Stomach (tissue), 8 donors: ENCODE measurements at regions not wholly inside any gene's neighbourhood (a gene's known extent, or its start where the extent isn't known, plus 50 kb on each side); places are given as distances from the start of the nearest gene placed in this dataset.

Experiments
- DNase-seq, 2 donors: peaks; one replicate each; pipeline versions ENCODE4 v3.0.0 to v3.0.0-alpha.2; 2013 to 2019
- H3K27ac ChIP-seq, 5 donors: fragments of 200-600 bp in 4 of 5; sonication (generic) in 4 of 5; one replicate each; pipeline ENCODE4 v1.5.1; 2013 to 2019; ENCODE audit warnings: mild to moderate bottlenecking in 1 of 5, moderate library complexity in 1 of 5
- H3K27me3 ChIP-seq, 3 donors: fragments of 200-600 bp; sonication (generic); one replicate each; pipeline ENCODE4 v1.5.1; 2017 to 2019; ENCODE audit warnings: mixed run types in 1 of 3
- H3K36me3 ChIP-seq, 4 donors: fragments of 200-600 bp; sonication (generic); 1 replicate in 3 of 4; 2 replicates in 1 of 4; pipeline ENCODE4 v1.5.1; 2016 to 2019
- H3K4me1 ChIP-seq, 4 donors: fragments of 200-600 bp; sonication (generic); one replicate each; pipeline ENCODE4 v1.5.1; 2016 to 2019
- H3K4me3 ChIP-seq, 4 donors: fragments of 200-600 bp; sonication (generic) in 3 of 4; one replicate each; pipeline ENCODE4 v1.5.1; 2016 to 2019; ENCODE audit warnings: mild to moderate bottlenecking in 1 of 4
- H3K9me3 ChIP-seq, 4 donors: fragments of 200-600 bp; sonication (generic); one replicate each; pipeline ENCODE4 v1.5.1; 2016 to 2019
- EP300 ChIP-seq: sonication (generic); formaldehyde crosslinking; IDR thresholded peaks from one replicate; pipeline ENCODE4 v1.6.1; 2017; ENCODE audit warnings: antibody characterized with exemption
- POLR2A ChIP-seq, 4 donors: fragments of 450-650 bp; IDR thresholded peaks; one replicate each; pipeline ENCODE4 v1.6.1; 2016; ENCODE audit warnings: antibody characterized with exemption in 4 of 4, control low read depth in 2 of 4, mild to moderate bottlenecking in 1 of 4, moderate library complexity in 1 of 4
- POLR2AphosphoS5 ChIP-seq, 3 donors: sonication (generic); formaldehyde crosslinking; IDR thresholded peaks; one replicate each; pipeline ENCODE4 v1.6.1; 2016; ENCODE audit warnings: antibody characterized with exemption in 3 of 3
- WGBS, 5 donors: extraction: QIAGEN DNeasy Blood & Tissue Kit in 3 of 5; methylation state at CpG; one replicate each; pipeline versions ENCODE4 v1.1.5 to v1.1.7; 2013 to 2018; 5-methylcytosine and 5-hydroxymethylcytosine counted together
- intact Hi-C: fragments of 100-400 bp; cut with DNase I; formaldehyde crosslinking; loops from one replicate; pipeline ENCODE4 v1.15.1; 2023; ENCODE audit warnings: low total_unique reads
- TF ChIP-seq, protein P1 (sequence below), 7 experiments: fragments of 450-650 bp in 4 of 7; fragments of 200-600 bp in 3 of 7; sonication (generic) in 3 of 7; IDR thresholded peaks; one replicate each; pipeline ENCODE4 v1.5.1; 2016 to 2019; ENCODE audit warnings: antibody characterized with exemption in 7 of 7, control low read depth in 2 of 7, mild to moderate bottlenecking in 1 of 7
- donor health status: healthy with polysubstance abuse.
- donor health status: Bipolar disorder and iron deficiency.
- donor health status: healthy.

GRCh38 chrX:45591650-45592049 is 391.0 kb upstream of the DIPK2B start:
- TF ChIP-seq EP300 = no peak
- H3K4me1 ChIP-seq = no peaks in the 10 kb centered on the region
- no peak for DNase-seq
- WGBS, 5 donors = 62 to 96% (median 84%) methylated on average over 2 of the region's 2 CpGs
- intact Hi-C loops = no loop called here
- H3K27me3 ChIP-seq = no peaks in the 10 kb centered on the region
- H3K9me3 ChIP-seq = peaks cover 0 to 16% (median 7%) of the 10 kb centered on the region in 4 donors
- no peaks in the 10 kb centered on the region for H3K36me3 ChIP-seq
- H3K4me3 ChIP-seq = no peak overlapping the region
- H3K27ac ChIP-seq = no peak overlapping the region

DNA sequence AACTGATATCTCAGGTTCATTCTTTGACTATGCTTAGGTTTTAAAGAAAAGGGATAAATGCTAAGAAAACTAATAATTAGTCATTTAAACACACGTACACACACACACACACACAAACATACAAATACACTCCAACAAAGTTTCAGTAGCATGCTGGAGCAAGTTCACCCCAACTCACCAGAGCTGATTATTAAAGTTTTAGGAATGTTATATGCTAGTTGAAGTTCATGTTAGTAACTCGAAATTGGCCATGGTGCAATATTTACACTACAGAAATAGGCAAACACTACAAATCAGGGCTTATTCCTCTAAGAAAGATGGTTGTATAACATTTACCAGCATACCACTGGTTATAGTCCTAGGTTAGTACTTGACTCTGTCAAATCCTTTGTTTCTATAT is 384.0 kb upstream of the DIPK2B start:
- Histone ChIP-seq H3K27ac (no peak overlapping the region), H3K4me1 (no peaks in the 10 kb centered on the region), H3K9me3 (peaks cover 0 to 28% (median 11%) of the 10 kb centered on the region in 4 donors), H3K36me3 (no peaks in the 10 kb centered on the region), H3K27me3 (no peaks in the 10 kb centered on the region), H3K4me3 (no peak overlapping the region)
- DNase-seq = no peak
- WGBS, 5 donors = 47 to 65% (median 62%) methylated on average over 2 of the region's 2 CpGs
- TF ChIP-seq, protein P1, sequence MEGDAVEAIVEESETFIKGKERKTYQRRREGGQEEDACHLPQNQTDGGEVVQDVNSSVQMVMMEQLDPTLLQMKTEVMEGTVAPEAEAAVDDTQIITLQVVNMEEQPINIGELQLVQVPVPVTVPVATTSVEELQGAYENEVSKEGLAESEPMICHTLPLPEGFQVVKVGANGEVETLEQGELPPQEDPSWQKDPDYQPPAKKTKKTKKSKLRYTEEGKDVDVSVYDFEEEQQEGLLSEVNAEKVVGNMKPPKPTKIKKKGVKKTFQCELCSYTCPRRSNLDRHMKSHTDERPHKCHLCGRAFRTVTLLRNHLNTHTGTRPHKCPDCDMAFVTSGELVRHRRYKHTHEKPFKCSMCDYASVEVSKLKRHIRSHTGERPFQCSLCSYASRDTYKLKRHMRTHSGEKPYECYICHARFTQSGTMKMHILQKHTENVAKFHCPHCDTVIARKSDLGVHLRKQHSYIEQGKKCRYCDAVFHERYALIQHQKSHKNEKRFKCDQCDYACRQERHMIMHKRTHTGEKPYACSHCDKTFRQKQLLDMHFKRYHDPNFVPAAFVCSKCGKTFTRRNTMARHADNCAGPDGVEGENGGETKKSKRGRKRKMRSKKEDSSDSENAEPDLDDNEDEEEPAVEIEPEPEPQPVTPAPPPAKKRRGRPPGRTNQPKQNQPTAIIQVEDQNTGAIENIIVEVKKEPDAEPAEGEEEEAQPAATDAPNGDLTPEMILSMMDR (IDR thresholded peaks at IDR 0.05) = no peak
- TF ChIP-seq POLR2A (IDR thresholded peaks at IDR 0.05) (no peak), POLR2AphosphoS5 (IDR thresholded peaks at IDR 0.05) (no peak), EP300 (no peak)
- intact Hi-C loops = no loop called here

DNA sequence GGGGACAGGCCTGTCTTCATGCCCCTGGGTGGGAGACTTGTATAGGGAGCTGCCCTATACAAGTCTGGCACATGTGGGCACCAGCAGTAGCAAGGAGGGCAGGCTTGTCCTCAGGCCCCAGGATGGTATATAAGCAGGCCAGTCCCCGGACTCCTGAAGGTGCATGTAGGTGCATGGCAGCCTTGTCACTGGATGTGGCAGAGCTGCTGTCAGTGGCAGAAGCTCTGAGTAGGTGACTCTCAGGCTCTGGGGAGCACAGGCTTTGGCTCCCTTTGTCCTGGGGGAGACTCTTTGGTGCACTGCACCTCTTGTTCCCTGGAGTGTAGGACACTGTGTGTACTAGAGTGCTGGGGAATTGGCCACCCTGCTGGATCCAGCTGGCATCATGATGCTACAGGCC is 376.7 kb upstream of the DIPK2B start:
- no peaks in the 10 kb centered on the region for H3K36me3 ChIP-seq
- H3K27me3 ChIP-seq = no peaks in the 10 kb centered on the region
- no peak for TF ChIP-seq EP300
- no peak for TF ChIP-seq POLR2A (IDR thresholded peaks at IDR 0.05)
- TF ChIP-seq, protein P1 (IDR thresholded peaks at IDR 0.05) = no peak
- no peak for TF ChIP-seq POLR2AphosphoS5 (IDR thresholded peaks at IDR 0.05)
- no peak overlapping the region for H3K4me3 ChIP-seq
- no peak overlapping the region for H3K27ac ChIP-seq
- H3K4me1 ChIP-seq = no peaks in the 10 kb centered on the region
- no peak for DNase-seq
- 80 to 100% (median 90%) methylated on average over 1 of the region's 1 CpG; no CpG with 5 or more reads in 1 of the 5 donors for WGBS, 5 donors
- intact Hi-C loops = no loop called here
- H3K9me3 ChIP-seq = peaks cover 0 to 27% (median 6%) of the 10 kb centered on the region in 4 donors

GRCh38 chrX:45571453-45571852 is 370.8 kb upstream of the DIPK2B start:
- DNase-seq = no peak
- Histone ChIP-seq H3K27ac (no peak overlapping the region), H3K9me3 (no peaks in the 10 kb centered on the region), H3K36me3 (no peaks in the 10 kb centered on the region), H3K4me3 (no peak overlapping the region), H3K27me3 (no peaks in the 10 kb centered on the region), H3K4me1 (no peaks in the 10 kb centered on the region)
- TF ChIP-seq POLR2AphosphoS5 (IDR thresholded peaks at IDR 0.05) (no peak), POLR2A (IDR thresholded peaks at IDR 0.05) (no peak), EP300 (no peak)
- TF ChIP-seq, protein P1 (IDR thresholded peaks at IDR 0.05) = no peak
- intact Hi-C loops = no loop called here
- WGBS, 5 donors = 68 to 81% (median 72%) methylated on average over 4 of the region's 4 CpGs

GRCh38 chrX:45566456-45566855 is 365.8 kb upstream of the DIPK2B start:
- H3K27me3 ChIP-seq = peaks cover 0 to 4% (median 0%) of the 10 kb centered on the region in 3 donors
- no peaks in the 10 kb centered on the region for H3K9me3 ChIP-seq
- 74 to 97% (median 85%) methylated on average over 2 of the region's 2 CpGs for WGBS, 5 donors
- no peaks in the 10 kb centered on the region for H3K36me3 ChIP-seq
- H3K4me1 ChIP-seq = no peaks in the 10 kb centered on the region
- H3K27ac ChIP-seq = no peak overlapping the region
- H3K4me3 ChIP-seq = no peak overlapping the region
- intact Hi-C loops = no loop called here
- no peak for TF ChIP-seq POLR2AphosphoS5 (IDR thresholded peaks at IDR 0.05)
- no peak for TF ChIP-seq EP300
- no peak for TF ChIP-seq POLR2A (IDR thresholded peaks at IDR 0.05)
- TF ChIP-seq, protein P1 (IDR thresholded peaks at IDR 0.05) = no peak
- no peak for DNase-seq
